Fibroblast of skin of back (primary cell): ENCODE measurements at regions not wholly inside any gene's neighbourhood (a gene's known extent, or its start where the extent isn't known, plus 50 kb on each side); places are given as distances from the start of the nearest gene placed in this dataset.

Experiments used
- DNase-seq: peaks from one replicate; pipeline ENCODE4 v3.0.0-alpha.2; 2013

DNA sequence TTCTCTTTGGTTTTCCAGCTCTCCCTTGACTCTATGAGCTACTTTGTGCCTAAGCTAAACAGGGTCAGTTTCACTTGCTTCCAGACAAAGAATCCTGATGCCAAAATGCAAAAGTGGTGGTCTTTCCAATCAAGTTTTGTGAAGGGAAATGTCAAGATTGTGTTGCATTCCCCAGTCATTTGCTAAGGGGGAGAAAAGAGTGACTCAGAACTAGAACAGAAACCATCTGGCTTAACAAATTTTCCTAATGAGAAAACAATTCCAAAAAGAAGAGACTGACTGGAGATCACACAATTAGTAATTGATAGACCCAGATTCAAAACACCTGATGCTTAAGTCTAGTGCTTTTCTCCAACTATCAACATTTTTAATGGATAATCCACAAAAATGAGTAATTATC lies 235.1 kb upstream of the DIO2 start:
- DNase-seq, result no peak

DNA sequence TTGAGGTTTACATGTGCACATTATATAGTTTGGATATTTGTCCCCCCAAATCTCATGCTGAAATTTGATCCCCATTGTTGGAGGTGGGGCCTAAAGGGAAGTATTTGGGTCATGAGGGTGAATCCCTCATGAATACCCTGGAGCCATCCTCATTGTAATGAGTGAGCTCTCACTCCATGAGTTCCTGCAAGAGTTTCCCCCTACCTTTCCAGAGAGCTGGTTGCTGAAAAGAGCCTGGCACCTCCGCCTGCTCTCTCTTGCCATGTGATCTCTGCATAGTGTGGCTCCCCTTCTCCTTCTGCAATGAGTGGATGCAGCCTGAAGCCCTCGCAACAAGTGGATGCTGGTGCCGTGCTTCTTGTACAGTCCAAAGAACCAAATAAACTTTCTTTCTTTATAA lies 234.3 kb upstream of the DIO2 start:
- no peak for DNase-seq

DNA sequence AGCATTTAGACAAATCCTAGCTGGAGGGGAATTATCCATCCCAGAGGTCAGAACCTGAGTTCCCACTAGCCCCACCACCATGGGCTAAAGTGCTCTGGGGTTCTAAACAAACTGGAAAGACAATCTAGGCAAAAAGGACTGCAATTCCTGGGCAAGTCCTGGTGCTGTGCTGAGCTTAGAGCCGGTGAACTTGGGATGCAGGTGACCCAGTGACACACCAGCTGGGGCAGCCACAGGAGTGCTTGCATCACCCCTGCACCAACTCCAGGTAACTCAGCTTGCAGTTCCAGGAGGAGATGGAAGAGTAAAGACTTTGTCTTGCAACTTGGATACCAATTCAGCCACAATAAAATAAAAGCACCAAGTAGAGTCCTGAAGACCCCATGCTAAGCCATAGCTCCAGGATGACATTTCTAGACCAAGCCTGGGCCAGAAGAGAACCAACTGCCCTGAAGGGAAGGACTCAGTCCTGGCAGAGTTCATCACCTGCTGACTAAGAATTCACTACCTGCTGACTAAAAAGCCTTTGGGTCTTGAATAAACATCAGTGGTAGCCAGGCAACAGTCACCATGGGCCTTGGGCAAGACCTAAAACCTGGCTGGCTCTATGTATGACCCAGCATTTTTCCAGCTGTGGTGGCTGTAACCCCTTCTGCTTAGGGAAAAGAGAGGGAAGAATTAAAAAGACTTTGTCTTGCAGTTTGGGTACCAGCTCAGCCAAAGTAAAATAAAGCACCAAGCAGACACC lies 223.4 kb upstream of the DIO2 start:
- DNase-seq, result no peak

DNA sequence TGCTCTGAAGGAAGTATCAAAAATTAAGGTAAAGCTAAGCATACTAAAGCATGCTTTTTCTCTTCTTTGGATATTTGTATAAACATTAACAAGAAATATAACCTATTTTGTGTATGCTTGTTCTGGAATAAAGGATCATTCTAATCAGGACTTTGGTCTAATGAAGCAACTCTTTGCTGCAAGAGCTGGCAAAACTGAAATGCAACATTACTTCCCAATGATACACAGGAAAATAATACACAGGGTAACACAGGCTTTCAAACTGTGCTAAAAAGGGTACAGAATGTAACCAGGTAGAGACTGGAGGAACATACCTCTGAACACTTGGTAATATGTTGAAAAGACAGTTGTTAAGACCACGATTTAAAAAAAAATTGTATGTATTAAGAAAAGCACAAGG lies 222.5 kb upstream of the DIO2 start:
- no peak for DNase-seq

DNA sequence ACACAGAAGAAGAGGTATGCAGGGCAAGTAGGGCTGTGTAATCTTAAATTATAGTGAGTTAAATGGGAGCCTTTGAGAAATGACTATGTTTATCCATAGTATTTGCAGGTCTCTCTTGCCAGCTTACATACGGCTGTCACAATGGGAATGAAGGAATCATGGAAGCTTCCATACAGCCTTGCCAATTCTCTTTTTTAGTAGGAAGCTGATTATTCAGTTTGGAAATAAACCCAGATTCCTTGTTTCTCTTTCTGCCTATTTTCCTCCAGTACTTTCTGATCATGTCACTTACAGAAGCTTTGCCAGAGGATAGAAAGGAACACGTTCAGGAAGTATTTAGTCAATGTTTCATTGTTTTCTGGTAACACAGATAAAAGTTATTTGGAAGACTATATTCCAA lies 217.4 kb upstream of the DIO2 start:
- DNase-seq, result no peak

DNA sequence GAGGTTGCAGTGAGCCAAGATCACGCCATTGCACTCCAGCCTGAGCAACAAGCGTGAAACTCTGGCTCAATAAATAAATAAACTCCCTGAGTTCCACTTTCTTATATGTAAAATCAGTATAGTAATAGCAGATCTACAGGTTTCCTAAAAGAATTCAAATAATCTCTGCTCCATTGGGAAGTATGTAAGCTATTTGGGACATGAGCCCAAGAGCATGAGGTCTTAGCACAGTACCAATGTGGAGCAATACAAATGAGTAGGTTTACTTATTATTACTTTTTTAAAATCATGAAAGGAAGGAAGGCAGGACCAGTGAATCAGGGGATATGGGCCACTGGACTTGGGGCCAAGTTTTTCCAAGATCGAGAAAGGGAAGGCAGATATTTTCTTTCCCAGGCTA lies 216.9 kb upstream of the DIO2 start:
- DNase-seq, result peak; percentile 45

DNA sequence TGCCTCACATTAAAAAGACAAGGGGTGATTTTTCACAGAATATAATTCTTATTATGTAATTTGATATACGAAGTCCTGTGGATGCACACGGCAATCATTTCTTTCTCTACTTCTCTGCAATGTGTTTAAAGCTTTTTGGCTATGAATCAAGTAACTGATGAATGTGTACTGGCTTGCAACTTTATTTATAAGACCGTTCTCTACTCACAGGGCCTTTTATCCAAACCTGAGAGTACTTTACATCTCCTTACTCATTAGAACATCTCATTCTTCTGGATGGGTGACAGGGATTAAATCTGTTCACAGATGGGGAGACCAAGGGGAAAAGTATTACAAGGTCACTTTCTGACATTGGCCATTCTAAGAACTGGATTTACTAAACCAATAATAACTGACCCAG lies 215.8 kb upstream of the DIO2 start:
- no peak for DNase-seq

DNA sequence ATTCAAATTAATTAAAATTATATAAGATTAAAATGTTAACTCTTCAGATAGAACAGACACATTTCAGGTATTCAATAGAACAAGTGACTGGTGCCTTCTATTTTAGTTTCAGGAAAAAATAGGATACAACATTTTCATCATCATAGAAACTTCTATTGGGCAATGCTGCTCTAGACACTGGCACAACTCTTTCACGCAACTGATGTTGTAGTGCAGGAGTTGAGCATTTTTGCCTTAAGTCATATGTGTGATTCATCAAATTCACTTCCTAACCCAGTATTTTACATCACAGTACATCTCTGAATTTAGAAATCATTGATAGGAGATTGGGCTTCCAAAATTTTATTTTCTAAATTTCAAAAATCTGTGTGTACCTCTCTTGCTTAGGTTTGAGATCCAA lies 215.4 kb upstream of the DIO2 start:
- no peak for DNase-seq

DNA sequence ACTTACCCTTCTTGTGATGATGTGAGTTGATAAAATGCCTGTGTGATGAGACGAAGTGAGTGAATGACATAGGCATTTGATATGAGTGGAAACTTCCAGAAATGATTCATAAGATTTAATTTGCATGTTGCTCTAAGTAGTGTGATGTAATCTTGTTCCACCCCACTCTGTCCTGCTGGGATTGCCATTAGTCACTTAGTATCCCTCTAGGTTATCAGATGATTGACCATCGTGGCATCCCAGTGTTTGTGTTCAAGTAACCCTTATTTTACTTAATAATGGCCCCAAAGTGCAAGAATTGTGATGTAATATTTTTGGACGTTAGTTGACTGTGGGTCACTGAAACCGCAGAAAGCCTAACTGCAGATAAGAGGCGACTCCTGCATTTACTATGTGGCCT lies 214.4 kb upstream of the DIO2 start:
- peak; percentile 96 for DNase-seq

DNA sequence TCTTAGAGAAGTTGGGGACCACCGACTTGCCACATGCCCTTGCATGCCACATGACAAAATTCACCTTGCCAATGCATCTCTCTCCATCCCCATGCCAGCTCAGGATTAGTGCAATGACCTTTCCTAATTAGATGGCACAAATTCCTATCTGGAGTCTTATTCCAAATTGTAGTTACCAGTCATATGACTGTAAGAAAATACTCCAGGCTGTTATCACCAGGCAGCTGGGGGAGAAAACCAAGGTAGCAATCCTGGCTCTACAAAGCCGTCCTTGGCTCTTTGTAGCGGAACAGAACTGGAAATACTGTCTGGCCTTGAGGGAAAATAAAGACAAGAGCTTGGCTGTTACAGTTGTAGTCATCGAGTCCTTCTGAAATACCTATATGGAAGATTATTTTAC lies 208.5 kb upstream of the DIO2 start:
- DNase-seq, result no peak

DNA sequence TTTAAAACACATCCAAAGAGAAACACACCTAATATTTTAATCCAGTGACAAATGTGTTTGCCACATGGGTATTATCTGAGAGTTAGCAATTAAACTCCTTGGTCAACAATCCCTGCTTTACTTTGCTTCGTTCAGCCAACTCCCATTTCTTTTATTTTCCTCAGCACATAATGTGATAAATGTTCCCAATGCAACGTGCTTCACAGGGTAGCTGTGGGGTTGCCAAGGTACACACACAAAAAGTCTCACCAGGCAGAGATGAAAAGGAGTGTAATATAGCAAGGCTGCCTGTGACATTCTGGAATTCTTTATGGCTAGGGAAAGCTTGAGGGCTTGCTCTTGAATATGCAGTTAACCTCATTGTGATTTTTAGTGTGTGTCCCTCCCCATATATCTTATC lies 208.0 kb upstream of the DIO2 start:
- no peak for DNase-seq

DNA sequence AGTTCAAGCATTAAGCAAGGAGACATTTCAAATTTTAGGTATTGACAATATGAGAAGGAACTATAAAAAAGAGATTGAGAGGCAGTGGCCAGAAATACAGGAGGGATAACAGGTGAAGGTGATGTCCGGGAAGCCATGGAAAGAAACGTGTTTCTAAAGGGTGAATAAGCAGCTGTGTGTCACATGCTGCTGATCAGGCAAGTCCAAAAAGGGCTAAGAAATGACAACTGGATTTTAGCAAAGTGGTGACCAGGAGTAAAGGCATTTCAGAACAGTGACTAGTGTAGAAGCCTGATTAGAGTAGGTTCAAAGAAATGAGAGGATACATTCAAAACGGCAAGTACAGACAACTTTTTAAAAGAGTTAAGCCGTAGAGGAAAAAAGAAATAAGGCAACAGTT lies 204.3 kb upstream of the DIO2 start:
- no peak for DNase-seq

DNA sequence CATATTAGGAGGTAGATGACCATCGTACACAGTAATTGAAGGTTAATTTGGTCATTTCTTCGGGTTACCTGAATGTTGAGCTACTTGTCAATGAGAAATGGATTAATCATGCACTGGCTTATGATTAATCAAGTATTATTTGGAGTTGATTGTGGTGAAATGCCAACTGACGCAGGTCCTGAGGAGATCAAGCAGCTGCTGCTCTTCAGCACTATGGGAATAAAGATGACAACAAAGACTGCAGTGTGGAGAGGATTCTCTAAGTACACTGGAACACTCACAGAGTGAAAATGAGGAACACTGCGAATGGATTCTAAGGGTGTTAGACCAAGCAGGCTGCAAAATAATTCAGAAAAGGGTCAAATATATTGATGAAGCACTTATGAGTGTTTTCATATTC lies 202.8 kb upstream of the DIO2 start:
- no peak for DNase-seq

DNA sequence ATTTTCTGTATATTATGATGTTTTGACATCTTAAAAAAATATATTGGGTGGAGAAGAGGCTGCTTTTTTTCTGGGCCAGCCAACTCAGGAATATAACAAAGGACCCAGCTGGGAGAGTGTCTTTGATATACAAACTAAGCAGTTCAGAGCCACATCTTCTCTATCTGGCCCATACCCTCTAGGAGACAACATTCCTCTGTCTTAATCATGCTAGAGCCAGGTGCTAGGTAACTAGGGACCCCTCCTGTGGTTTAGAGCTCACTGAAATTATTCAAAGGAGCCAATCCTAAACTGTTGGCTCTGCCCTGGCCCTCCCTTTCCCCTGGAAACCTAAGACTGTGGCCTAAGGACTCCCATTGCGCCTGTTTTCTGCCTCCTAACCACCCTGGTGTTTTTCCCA lies 193.1 kb upstream of the DIO2 start:
- DNase-seq, result no peak

DNA sequence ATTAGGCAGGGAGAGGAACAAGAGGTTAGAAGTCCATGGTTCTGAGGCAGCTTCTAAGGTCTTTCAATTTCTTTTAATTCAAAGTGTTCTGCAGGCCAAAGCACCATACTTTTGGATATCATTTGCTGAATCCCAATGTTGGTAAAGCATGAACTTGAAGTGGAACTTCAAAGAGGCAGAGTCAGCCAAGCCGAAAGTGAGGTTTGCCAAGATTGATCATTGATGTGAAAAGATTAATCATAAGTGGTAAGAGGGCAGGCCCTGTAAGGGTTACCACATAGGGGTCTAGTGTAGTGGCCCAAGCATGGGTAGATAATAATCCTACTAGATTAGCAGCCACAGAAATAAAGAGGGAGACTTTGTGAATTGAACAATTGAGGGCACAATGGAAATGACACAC lies 191.7 kb upstream of the DIO2 start:
- no peak for DNase-seq

DNA sequence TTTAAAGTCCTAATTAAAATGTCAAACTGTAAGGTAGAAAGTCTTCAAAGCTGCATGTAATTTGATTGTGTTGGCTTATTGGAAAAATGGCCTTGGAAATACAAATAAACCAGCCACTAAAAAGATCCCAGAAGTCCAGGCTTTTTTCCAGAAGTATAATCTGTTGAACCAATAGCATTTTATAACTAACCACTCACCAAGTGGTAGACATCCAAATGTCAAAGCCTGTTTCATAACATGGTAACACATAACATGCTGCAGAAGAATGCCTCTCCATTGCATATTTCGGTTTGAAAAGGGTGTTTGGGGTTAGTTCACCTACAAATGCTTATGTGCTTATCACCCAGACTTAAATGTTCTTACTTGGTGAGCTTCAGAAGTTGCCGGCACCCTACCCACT lies 183.7 kb upstream of the DIO2 start:
- DNase-seq, result no peak

DNA sequence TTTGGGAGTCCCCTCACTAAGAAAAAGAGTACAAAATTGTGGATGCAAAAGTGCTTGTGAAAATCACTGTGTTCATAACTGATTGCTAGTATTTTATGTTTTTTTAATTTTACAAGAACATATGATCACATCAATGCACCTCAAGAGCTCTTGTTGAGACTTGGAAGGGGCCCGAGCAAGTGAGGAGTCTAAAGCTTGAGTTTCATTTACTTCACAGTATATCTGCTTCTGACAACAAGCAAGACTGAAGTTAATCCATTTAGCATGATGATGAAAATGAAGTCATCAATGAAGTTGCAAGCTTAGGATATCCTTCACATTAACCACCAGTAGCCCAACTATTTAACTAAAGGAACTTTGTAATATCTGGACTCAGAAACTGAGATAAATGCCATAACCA lies 182.5 kb upstream of the DIO2 start:
- DNase-seq, result no peak

DNA sequence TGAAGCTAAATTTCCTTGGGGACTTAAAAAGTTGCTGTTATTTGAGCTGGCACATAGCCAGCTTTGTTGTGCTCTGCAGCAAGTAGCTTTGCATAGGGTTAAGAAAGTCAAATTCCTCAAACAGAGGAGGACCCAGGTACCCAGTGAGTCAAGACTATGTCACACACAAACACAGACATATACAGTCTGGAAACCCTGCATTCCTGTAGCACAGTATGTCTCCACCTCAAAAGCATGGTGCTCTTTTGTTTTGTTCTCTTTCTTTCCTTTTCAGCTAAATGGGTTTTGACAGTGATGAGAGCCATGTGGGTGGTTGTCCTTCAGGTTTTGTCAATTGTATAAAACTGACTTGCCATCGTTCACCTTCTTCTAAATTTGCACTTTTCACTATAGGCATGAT lies 179.6 kb upstream of the DIO2 start:
- DNase-seq, result peak; percentile 80

DNA sequence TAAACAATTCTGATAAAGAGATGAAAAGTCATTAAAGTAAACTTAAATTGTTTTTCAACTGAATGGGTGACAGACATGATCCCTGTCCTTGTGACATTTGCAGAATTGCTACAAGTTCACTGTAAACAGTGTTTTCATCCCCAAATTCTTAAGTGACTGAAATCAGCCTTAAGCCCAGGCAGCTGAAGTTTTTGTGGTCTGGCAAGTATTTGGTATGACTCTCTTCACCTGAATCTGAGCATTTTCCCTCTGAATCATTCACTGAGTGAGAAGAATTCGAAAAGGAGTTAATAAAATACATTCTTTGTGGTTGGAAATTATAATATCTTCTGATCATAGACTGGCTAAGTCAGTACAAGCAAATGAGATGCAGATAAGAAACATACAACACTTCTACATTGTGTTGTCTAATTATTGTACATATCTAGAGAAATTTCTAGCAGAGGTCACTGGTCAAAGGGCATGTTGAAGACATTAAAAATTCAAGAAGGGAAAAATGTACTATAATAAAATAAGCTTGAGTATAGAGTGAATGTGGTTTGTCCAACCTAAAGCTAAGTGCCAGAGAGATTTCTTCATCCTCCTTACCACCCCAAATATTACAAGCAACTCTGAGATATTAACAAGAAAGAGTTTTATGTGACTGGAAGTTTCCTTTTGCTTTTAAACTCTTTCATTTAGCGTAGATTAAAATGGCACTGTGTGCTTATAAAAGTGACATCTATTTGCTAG lies 177.8 kb upstream of the DIO2 start:
- DNase-seq, result peak; percentile 94

DNA sequence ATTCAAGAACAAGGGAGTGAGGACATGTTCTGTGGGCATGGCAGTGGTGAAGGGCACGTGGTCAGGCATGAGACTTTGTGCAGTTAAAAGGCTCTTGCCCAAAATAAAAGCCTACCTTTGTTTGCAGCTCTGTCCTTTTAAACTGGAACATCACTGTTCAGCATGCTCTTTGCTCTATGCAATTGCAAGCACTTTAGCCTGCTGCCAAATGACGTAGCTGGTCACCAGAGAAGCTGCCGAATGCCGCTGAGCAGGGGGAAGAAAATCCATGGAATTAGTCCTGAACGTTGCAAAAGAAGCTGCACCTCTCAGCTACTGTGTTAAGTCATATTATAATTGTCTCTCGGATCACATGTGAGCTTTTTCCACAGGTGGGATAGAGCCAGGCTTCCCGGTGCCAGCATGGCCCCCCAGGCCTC lies 176.3 kb upstream of the DIO2 start:
- no peak for DNase-seq

DNA sequence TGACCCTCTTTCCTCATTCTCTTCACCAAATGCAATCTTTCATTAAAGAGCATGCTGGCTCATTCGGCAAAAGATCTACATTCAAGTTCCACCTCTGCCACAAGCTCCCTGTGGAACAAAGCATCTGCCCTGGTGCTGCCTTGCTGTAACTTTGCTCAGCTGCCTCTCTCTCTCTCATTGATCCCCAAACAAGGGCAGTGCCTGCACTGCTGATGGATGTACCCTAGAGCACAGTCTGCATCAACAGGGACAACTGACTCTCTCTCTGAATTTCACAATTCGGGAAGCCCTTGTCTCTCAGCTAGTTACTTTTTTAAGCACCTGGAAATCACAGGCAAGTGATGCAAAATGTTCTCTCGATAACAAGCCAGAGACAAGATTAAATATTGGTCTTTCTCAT lies 174.0 kb upstream of the DIO2 start:
- no peak for DNase-seq

DNA sequence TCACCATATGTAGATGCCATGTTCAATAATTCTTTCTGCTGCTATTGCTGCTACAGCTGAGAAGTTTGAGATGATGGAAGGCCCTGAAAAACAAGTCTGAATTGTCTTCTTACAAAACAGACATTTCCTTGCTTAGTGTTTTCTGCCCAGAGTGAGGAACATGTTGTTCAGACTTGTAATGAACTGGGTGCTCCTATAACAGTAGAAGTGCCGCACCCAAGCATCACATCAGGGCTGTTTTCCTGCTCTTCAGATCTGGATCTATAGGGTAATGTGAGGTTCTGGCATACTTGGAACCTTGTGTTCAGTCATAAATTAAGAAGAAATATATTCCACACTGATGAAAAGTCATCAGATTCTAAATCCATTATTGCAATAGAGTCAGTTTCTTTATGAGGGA lies 171.9 kb upstream of the DIO2 start:
- no peak for DNase-seq

DNA sequence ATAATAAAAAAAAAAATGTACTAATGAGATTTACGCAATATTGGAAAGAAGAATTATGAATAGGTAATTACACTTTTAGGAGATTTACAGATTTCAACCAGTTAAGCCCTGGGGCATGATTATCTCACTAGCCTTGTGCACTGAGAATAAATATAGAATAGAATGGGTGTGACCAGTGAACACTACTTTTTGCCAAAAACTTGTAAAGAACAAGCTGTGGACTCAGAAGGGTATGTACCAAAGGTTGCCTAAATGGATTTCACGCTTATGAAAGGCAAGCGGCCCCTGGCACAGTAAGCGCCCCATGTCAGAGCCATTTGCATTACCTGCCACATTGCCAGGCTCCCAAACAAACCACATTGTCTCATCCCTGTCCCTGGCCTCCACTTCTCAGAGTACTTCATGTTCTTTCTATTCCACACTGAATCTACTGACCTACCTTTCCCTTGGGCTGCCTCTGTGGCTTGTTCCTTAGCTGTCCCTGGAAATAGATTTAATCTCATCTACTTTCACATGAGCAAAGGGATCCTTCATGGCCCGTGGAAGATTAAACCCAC lies 170.6 kb upstream of the DIO2 start:
- DNase-seq, result no peak

DNA sequence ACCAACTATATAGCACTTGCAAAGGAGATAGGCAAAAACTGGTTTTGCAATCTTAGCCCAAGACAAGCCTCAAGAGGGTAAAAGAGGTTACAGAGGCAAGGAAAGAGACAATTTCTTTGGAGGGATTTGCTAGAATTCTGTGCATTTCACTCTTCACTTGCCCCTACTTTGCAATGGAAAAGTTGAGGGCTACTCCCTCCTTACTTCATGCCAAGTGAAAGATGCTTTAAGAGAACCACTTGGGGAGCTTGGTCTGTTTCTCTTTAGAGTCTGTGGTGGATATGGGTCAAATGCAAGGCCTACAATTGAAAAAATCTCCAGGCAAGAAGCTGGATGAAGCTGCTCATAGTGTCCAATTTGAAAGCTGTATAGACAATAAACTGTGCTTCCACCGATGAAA lies 167.7 kb upstream of the DIO2 start:
- no peak for DNase-seq
